OCI-LY1 (cell line): ENCODE measurements at regions not wholly inside any gene's neighbourhood (a gene's known extent, or its start where the extent isn't known, plus 50 kb on each side); places are given as distances from the start of the nearest gene placed in this dataset.

Source experiments
- EZH2 ChIP-seq: fragments of 200-600 bp; sonication (generic), shearing (Covaris generic); IDR thresholded peaks from 2 replicates; pipeline ENCODE4 v1.8.0; 2017; ENCODE audit warnings: borderline replicate concordance, mixed run types, mild to moderate bottlenecking, antibody characterized with exemption, low read length, moderate library complexity, mixed read lengths
- TF ChIP-seq, protein P1 (sequence below): fragments of 200-600 bp; sonication (generic), shearing (Covaris generic); IDR thresholded peaks from 2 replicates; pipeline ENCODE4 v1.5.1; 2017; ENCODE audit warnings: mild to moderate bottlenecking, antibody characterized with exemption, low read length, moderate library complexity, mixed read lengths

DNA sequence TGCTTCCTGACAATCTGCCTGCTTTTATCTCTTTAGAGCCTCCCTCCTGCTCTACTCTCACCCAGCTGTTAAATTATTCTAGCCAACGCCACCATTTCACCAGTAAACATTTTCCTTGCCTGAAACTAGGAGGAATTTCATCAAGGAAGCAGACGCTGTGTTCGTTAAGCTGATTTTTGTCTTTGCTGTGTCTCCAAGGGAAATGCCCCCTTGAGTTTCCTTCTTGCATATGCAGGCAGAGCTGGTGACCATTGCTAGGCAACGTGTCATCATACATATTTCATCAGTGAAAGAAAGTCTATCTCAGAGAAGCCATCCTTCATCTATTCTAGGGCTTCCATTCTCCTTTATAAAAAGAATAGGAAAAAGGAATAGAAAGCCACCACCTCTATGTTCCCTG is 87.0 kb upstream of the ST8SIA2 start:
- TF ChIP-seq, protein P1, sequence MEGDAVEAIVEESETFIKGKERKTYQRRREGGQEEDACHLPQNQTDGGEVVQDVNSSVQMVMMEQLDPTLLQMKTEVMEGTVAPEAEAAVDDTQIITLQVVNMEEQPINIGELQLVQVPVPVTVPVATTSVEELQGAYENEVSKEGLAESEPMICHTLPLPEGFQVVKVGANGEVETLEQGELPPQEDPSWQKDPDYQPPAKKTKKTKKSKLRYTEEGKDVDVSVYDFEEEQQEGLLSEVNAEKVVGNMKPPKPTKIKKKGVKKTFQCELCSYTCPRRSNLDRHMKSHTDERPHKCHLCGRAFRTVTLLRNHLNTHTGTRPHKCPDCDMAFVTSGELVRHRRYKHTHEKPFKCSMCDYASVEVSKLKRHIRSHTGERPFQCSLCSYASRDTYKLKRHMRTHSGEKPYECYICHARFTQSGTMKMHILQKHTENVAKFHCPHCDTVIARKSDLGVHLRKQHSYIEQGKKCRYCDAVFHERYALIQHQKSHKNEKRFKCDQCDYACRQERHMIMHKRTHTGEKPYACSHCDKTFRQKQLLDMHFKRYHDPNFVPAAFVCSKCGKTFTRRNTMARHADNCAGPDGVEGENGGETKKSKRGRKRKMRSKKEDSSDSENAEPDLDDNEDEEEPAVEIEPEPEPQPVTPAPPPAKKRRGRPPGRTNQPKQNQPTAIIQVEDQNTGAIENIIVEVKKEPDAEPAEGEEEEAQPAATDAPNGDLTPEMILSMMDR = peak; percentile 23; the same call in 1 of the 2 replicates
- TF ChIP-seq EZH2 = no peak
